Endodermal cell (in vitro differentiated cells): ENCODE measurements at regions not wholly inside any gene's neighbourhood (a gene's known extent, or its start where the extent isn't known, plus 50 kb on each side); places are given as distances from the start of the nearest gene placed in this dataset.

ENCODE experiments used
- DNase-seq: peaks from one replicate; pipeline ENCODE4 v3.0.0-alpha.2; 2017
- H3K27ac ChIP-seq: 2 replicates; pipeline ENCODE4 v1.5.1; 2013; ENCODE audit warnings: mild to moderate bottlenecking, low read depth, low read length, moderate library complexity
- H3K27me3 ChIP-seq: 2 replicates; pipeline ENCODE4 v1.6.1; 2013; ENCODE audit warnings: mild to moderate bottlenecking, low read length, moderate library complexity; ENCODE audit not compliant: insufficient read depth, control insufficient read depth, poor library complexity, severe bottlenecking
- H3K36me3 ChIP-seq: 2 replicates; pipeline ENCODE4 v1.7.0; 2013; ENCODE audit warnings: mild to moderate bottlenecking, low read length, moderate library complexity; ENCODE audit not compliant: control insufficient read depth, insufficient read depth
- H3K4me1 ChIP-seq: one replicate; pipeline ENCODE4 v1.7.0; 2013; ENCODE audit warnings: low read length; ENCODE audit not compliant: control insufficient read depth, insufficient read depth
- H3K4me3 ChIP-seq: 2 replicates; pipeline ENCODE4 v1.5.1; 2013; ENCODE audit warnings: mild to moderate bottlenecking, low read length, moderate library complexity
- H3K9ac ChIP-seq: 2 replicates; pipeline ENCODE4 v1.6.1; 2013; ENCODE audit warnings: mild to moderate bottlenecking, low read length, moderate library complexity; ENCODE audit not compliant: poor library complexity, severe bottlenecking; ENCODE audit errors: extremely low read depth
- H3K9me3 ChIP-seq: 2 replicates; pipeline ENCODE4 v1.6.1; 2013; ENCODE audit warnings: mild to moderate bottlenecking, low read length, moderate library complexity; ENCODE audit not compliant: control insufficient read depth
- H3K27ac Mint-ChIP-seq: 2 replicates; pipeline ENCODE4 v1.8.0; 2020; ENCODE audit warnings: mixed read lengths
- H3K27me3 Mint-ChIP-seq: 2 replicates; pipeline ENCODE4 v1.8.0; 2021; ENCODE audit warnings: mild to moderate bottlenecking, mixed read lengths; ENCODE audit not compliant: insufficient read depth
- H3K36me3 Mint-ChIP-seq: 2 replicates; pipeline ENCODE4 v1.8.0; 2020; ENCODE audit warnings: low read depth, mixed read lengths
- H3K4me1 Mint-ChIP-seq: 2 replicates; pipeline ENCODE4 v1.8.0; 2020; ENCODE audit warnings: mixed read lengths
- H3K4me3 Mint-ChIP-seq: 2 replicates; pipeline ENCODE4 v1.8.0; 2020; ENCODE audit warnings: mild to moderate bottlenecking, moderate library complexity, mixed read lengths
- H3K9me3 Mint-ChIP-seq: 2 replicates; pipeline ENCODE4 v1.8.0; 2020; ENCODE audit warnings: mild to moderate bottlenecking, mixed read lengths
- WGBS, 2 experiments: methylation state at CpG; one replicate each; pipeline versions ENCODE4 v1.1.5 to v1.1.7; 2013; ENCODE audit warnings: missing lambda C conversion rate in 2 of 2, mixed read lengths in 1 of 2; ENCODE audit not compliant: insufficient coverage in 1 of 2, insufficient read length in 1 of 2; 5-methylcytosine and 5-hydroxymethylcytosine counted together
- TF ChIP-seq, protein P1 (sequence below): fragments of 200-600 bp; sonication (generic); conservative IDR thresholded peaks from 2 replicates; pipeline ENCODE4 v1.5.0; 2021; ENCODE audit warnings: antibody characterized with exemption, mild to moderate bottlenecking

DNA sequence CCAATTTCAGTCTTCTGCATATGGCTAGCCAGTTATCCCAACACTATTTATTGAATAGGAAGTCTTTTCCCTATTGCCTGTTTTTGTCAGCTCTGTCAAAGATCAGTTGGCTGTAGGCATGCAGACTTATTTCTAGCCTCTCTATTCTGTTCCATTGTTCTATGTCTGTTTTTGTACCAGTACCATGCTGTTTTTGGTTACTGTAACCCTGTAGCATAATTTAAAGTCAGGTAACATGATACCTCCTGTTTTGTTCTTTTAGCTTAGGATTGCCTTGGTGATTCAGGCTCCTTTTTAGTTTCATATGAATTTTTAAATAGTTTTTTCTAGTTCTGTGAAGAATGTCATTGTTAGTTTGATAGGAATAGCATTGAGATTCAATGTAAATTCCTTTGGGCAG lies 104.9 kb upstream of the SLCO6A1 start:
- no peaks in the 10 kb centered on the region for H3K4me1 ChIP-seq
- Mint-ChIP-seq H3K36me3 (peaks cover 8% of the 10 kb centered on the region), H3K27me3 (no peaks in the 10 kb centered on the region), H3K4me1 (peaks cover 3% of the 10 kb centered on the region), H3K9me3 (no peaks in the 10 kb centered on the region), H3K27ac (no peak overlapping the region), H3K4me3 (no peak overlapping the region)
- no peak overlapping the region for H3K27ac ChIP-seq
- no peak for DNase-seq
- no peaks in the 10 kb centered on the region for H3K9me3 ChIP-seq
- TF ChIP-seq, protein P1, sequence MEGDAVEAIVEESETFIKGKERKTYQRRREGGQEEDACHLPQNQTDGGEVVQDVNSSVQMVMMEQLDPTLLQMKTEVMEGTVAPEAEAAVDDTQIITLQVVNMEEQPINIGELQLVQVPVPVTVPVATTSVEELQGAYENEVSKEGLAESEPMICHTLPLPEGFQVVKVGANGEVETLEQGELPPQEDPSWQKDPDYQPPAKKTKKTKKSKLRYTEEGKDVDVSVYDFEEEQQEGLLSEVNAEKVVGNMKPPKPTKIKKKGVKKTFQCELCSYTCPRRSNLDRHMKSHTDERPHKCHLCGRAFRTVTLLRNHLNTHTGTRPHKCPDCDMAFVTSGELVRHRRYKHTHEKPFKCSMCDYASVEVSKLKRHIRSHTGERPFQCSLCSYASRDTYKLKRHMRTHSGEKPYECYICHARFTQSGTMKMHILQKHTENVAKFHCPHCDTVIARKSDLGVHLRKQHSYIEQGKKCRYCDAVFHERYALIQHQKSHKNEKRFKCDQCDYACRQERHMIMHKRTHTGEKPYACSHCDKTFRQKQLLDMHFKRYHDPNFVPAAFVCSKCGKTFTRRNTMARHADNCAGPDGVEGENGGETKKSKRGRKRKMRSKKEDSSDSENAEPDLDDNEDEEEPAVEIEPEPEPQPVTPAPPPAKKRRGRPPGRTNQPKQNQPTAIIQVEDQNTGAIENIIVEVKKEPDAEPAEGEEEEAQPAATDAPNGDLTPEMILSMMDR: no peak
- no peaks in the 10 kb centered on the region for H3K36me3 ChIP-seq
- H3K27me3 ChIP-seq: no peaks in the 10 kb centered on the region
- H3K4me3 ChIP-seq: no peak overlapping the region
- H3K9ac ChIP-seq: no peak overlapping the region

DNA sequence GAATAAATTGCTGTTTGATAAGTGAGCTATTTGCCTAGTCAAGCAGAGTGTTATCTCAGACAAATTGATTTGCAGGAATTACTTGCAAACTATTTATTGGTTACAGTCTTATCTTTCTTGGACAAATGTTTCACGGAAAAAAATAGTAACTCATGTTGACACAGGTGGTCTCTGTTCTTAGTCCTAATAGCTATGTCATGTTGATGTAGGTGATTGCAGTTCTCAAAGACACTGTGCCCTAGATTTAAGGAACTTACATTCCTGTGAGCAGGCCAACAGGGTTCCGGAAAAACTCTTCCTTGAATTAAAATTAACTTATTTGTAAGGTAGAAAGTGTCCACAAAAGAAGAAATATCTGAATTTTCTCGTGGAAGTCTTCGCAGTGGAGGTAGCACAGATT lies 109.6 kb upstream of the SLCO6A1 start:
- Histone ChIP-seq H3K9me3 (no peaks in the 10 kb centered on the region), H3K4me3 (no peak overlapping the region), H3K36me3 (no peaks in the 10 kb centered on the region), H3K9ac (no peak overlapping the region), H3K27me3 (no peaks in the 10 kb centered on the region), H3K4me1 (no peaks in the 10 kb centered on the region), H3K27ac (no peak overlapping the region)
- peaks cover under 1% of the 10 kb centered on the region for H3K4me1 Mint-ChIP-seq
- whole genome bisulfite sequencing, 2 experiments: 92 to 94% methylated on average over 4 of the region's 4 CpGs
- TF ChIP-seq, protein P1: no peak
- no peaks in the 10 kb centered on the region for H3K9me3 Mint-ChIP-seq
- no peak for DNase-seq
- H3K27me3 Mint-ChIP-seq: no peaks in the 10 kb centered on the region
- H3K36me3 Mint-ChIP-seq: peaks cover 18% of the 10 kb centered on the region
- H3K4me3 Mint-ChIP-seq: no peak overlapping the region
- no peak overlapping the region for H3K27ac Mint-ChIP-seq

DNA sequence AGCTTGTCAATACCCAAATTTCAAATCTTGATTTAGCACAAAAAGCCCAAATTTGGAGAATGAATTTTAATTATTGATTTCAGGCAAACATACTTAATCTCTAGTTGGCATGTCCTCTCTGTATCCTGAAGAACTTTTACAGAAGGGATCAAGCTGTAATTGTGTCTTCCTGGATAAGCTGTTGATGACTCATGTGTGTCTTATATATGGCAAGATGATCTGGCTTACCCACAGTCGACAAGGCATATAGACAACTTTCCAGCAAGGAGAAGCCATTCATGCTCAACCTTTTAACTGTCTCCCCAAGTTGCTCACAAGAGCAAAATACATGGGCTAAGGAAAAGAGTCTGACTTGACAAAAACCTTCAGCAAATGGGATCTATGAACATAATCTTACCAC lies 112.5 kb upstream of the SLCO6A1 start:
- no peaks in the 10 kb centered on the region for H3K4me1 ChIP-seq
- no peak overlapping the region for H3K27ac Mint-ChIP-seq
- H3K36me3 ChIP-seq: no peaks in the 10 kb centered on the region
- no peaks in the 10 kb centered on the region for H3K4me1 Mint-ChIP-seq
- peaks cover 30% of the 10 kb centered on the region for H3K36me3 Mint-ChIP-seq
- H3K9me3 ChIP-seq: no peaks in the 10 kb centered on the region
- no peak overlapping the region for H3K4me3 ChIP-seq
- no peak overlapping the region for H3K27ac ChIP-seq
- no peaks in the 10 kb centered on the region for H3K27me3 Mint-ChIP-seq
- no peaks in the 10 kb centered on the region for H3K27me3 ChIP-seq
- H3K9me3 Mint-ChIP-seq: no peaks in the 10 kb centered on the region
- TF ChIP-seq, protein P1: no peak
- DNase-seq: no peak
- H3K9ac ChIP-seq: no peak overlapping the region
- 95% methylated on average over 1 of the region's 1 CpG; no CpG with 5 or more reads in 1 of the 2 experiments for WGBS, 2 experiments
- no peak overlapping the region for H3K4me3 Mint-ChIP-seq
